ENCODE measurements at regions not wholly inside any gene's neighbourhood (a gene's known extent, or its start where the extent isn't known, plus 50 kb on each side); places are given as distances from the start of the nearest gene placed in this dataset.

DNA sequence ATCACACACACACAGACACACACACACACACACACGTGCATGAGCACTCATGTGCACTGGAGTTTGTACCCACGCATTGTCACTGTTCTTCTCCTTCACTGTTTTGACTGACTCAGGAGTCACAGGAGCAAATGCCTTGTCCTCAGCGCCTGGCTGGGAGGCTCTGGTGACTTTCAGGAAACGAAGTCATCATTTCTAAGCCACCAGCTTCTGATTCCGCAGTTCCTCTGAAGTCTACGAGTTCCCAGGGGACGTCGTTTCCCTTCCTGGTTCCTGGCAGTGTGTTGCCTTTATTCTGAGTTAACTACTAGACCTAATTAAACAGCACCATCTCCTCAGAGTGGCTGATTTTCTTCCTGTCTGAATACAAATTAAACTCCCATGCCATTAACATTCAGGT, 82.2 kb upstream of the PMEPA1 start:
- no peak for TF ChIP-seq POLR2AphosphoS5 (IDR thresholded peaks at IDR 0.05)
- TF ChIP-seq, protein P1, sequence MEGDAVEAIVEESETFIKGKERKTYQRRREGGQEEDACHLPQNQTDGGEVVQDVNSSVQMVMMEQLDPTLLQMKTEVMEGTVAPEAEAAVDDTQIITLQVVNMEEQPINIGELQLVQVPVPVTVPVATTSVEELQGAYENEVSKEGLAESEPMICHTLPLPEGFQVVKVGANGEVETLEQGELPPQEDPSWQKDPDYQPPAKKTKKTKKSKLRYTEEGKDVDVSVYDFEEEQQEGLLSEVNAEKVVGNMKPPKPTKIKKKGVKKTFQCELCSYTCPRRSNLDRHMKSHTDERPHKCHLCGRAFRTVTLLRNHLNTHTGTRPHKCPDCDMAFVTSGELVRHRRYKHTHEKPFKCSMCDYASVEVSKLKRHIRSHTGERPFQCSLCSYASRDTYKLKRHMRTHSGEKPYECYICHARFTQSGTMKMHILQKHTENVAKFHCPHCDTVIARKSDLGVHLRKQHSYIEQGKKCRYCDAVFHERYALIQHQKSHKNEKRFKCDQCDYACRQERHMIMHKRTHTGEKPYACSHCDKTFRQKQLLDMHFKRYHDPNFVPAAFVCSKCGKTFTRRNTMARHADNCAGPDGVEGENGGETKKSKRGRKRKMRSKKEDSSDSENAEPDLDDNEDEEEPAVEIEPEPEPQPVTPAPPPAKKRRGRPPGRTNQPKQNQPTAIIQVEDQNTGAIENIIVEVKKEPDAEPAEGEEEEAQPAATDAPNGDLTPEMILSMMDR (IDR thresholded peaks at IDR 0.05), result no peak
- TF ChIP-seq EP300 (IDR thresholded peaks at IDR 0.05), result no peak
- no peak for TF ChIP-seq POLR2A (IDR thresholded peaks at IDR 0.05)
